Heart left ventricle (tissue), 16 donors: ENCODE measurements at regions not wholly inside any gene's neighbourhood (a gene's known extent, or its start where the extent isn't known, plus 50 kb on each side); places are given as distances from the start of the nearest gene placed in this dataset.

Experiments used
- ATAC-seq, 4 donors: fragments of 200-7000 bp; cut with Tn5 transposase; one replicate each; pipeline ENCODE4 v1.9.1; 2020 to 2022; ENCODE audit warnings: moderate library complexity in 4 of 4, mild to moderate bottlenecking in 3 of 4, moderate number of reproducible peaks in 1 of 4
- DNase-seq, 5 donors: peaks; one replicate each; pipeline ENCODE4 v3.0.0-alpha.2; 2020
- H3K27ac ChIP-seq, 12 donors: fragments of 200-600 bp; sonication (generic) in 4 of 12; one replicate each; pipeline versions ENCODE4 v1.5.0 to v1.8.0; 2016 to 2022; ENCODE audit warnings: mild to moderate bottlenecking in 2 of 12
- H3K27me3 ChIP-seq, 9 donors: fragments of 200-600 bp; sonication (generic) in 2 of 9; one replicate each; pipeline versions ENCODE4 v1.5.1 to v1.8.0; 2016 to 2022; ENCODE audit warnings: mild to moderate bottlenecking in 3 of 9
- H3K36me3 ChIP-seq, 9 donors: fragments of 200-600 bp; sonication (generic) in 2 of 9; one replicate each; pipeline versions ENCODE4 v1.5.0 to v1.8.0; 2018 to 2022; ENCODE audit warnings: mild to moderate bottlenecking in 2 of 9
- H3K4me1 ChIP-seq, 12 donors: fragments of 200-600 bp; sonication (generic) in 4 of 12; one replicate each; pipeline versions ENCODE4 v1.5.0 to v1.8.0; 2016 to 2022; ENCODE audit warnings: mild to moderate bottlenecking in 3 of 12
- H3K4me3 ChIP-seq, 12 donors: fragments of 200-600 bp; sonication (generic) in 4 of 12; one replicate each; pipeline versions ENCODE4 v1.5.0 to v1.8.0; 2017 to 2022; ENCODE audit warnings: mild to moderate bottlenecking in 9 of 12, moderate library complexity in 4 of 12
- H3K9me3 ChIP-seq, 12 donors: fragments of 200-600 bp; sonication (generic) in 4 of 12; one replicate each; pipeline versions ENCODE4 v1.5.0 to v1.8.0; 2016 to 2022; ENCODE audit warnings: mild to moderate bottlenecking in 1 of 12
- CTCF ChIP-seq, 12 donors: fragments of 200-600 bp; sonication (generic) in 4 of 12; IDR thresholded peaks; one replicate each; pipeline versions ENCODE4 v1.5.0 to v1.8.0; 2018 to 2022; ENCODE audit warnings: antibody characterized with exemption in 12 of 12, mild to moderate bottlenecking in 5 of 12
- POLR2A ChIP-seq, 2 donors: fragments of 450-650 bp; IDR thresholded peaks; one replicate each; pipeline ENCODE4 v1.6.1; 2017; ENCODE audit warnings: antibody characterized with exemption in 2 of 2, mild to moderate bottlenecking in 2 of 2, moderate library complexity in 2 of 2
- whole genome bisulfite sequencing, 4 donors: extraction: QIAGEN DNeasy Blood & Tissue Kit in 2 of 4; methylation state at CpG; one replicate each; pipeline versions ENCODE4 v1.1.5 to v1.1.7; 2013 to 2018; 5-methylcytosine and 5-hydroxymethylcytosine counted together
- intact Hi-C, 10 donors: fragments of 100-400 bp; cut with DNase I; formaldehyde crosslinking; loops; one replicate each; pipeline versions ENCODE4 v1.11.1 to v1.14.2; 2022
- donor health status: ischemic (EF 13 %, LVEDD 7.1; RV severe dilation, severe dysfunction).
- donor health status: healthy with polysubstance abuse.
- donor health status: DM: no; HTN: yes; CAD: no.
- donor health status: DM: no; HTN: no; CAD: no.
- donor health status: ischemic (EF 25% LVEDD 6.9; RV normal size, moderate dysfunction).
- donor health status: ischemic (EF 25% LVEDD 5.7; RV mildly dilated, moderate dysfunction).
- donor health status: healthy.
- donor health status: DM: yes; HTN: yes; CAD: no.
- donor health status: ischemic (EF 35%, LVEDD 5.7; RV mildly dilated, moderate dysfunction).
- donor health status: nonischemic (EF 11% LVEDD 7.7; RV severe dilation, severe dysfunction).
- donor health status: DM: yes; HTN: yes; CAD: no.
- donor health status: PGD.
- donor health status: ischemic (EF 29% LVEDD 5.4; RV normal size, mild dysfunction).
- donor health status: nonischemic (EF 23%, LVEDD 6.1; RV moderate dilation, normal function).

- WGBS, 4 donors = 59 to 66% (median 61%) methylated on average over 2 of the region's 2 CpGs
- H3K4me3 ChIP-seq = no peak overlapping the region
- H3K27ac ChIP-seq = no peak overlapping the region
- no peaks in the 10 kb centered on the region for H3K36me3 ChIP-seq
- H3K4me1 ChIP-seq = no peaks in the 10 kb centered on the region
- DNase-seq (no peak), ATAC-seq (no peak)
- no peaks in the 10 kb centered on the region for H3K27me3 ChIP-seq
- TF ChIP-seq POLR2A (IDR thresholded peaks at IDR 0.05) (no peak), CTCF (IDR thresholded peaks at IDR 0.05) (no peak)
- intact Hi-C loops = no loop called here
- H3K9me3 ChIP-seq = peaks cover 0 to 6% (median 0%) of the 10 kb centered on the region in 12 donors
Measured at GRCh38 chr4:175871774-175872405, 59.8 kb upstream of the GPM6A start.

GRCh38 chr4:175873707-175874106, 61.6 kb upstream of the GPM6A start:
- H3K36me3 ChIP-seq = no peaks in the 10 kb centered on the region
- no peaks in the 10 kb centered on the region for H3K4me1 ChIP-seq
- TF ChIP-seq CTCF (IDR thresholded peaks at IDR 0.05) (no peak), POLR2A (IDR thresholded peaks at IDR 0.05) (no peak)
- no peak overlapping the region for H3K4me3 ChIP-seq
- intact Hi-C loops = no loop called here
- peaks cover 0 to 6% (median 0%) of the 10 kb centered on the region in 12 donors for H3K9me3 ChIP-seq
- H3K27me3 ChIP-seq = no peaks in the 10 kb centered on the region
- DNase-seq (no peak), ATAC-seq (no peak)
- H3K27ac ChIP-seq = no peak overlapping the region
- WGBS, 4 donors = 82 to 92% (median 85%) methylated on average over 1 of the region's 1 CpG

- H3K27ac ChIP-seq = no peak overlapping the region
- DNase-seq = no peak
- no peak overlapping the region for H3K4me3 ChIP-seq
- no peak for TF ChIP-seq CTCF (IDR thresholded peaks at IDR 0.05)
- no peak for TF ChIP-seq POLR2A (IDR thresholded peaks at IDR 0.05)
- no peak for ATAC-seq
- H3K4me1 ChIP-seq = no peaks in the 10 kb centered on the region
- H3K27me3 ChIP-seq = no peaks in the 10 kb centered on the region
- 66 to 69% (median 67%) methylated on average over 5 of the region's 5 CpGs for WGBS, 4 donors
- H3K36me3 ChIP-seq = no peaks in the 10 kb centered on the region
- intact Hi-C loops = no loop called here
- peaks cover 0 to 12% (median 0%) of the 10 kb centered on the region in 12 donors for H3K9me3 ChIP-seq
Measured at GRCh38 chr4:175874306-175874705, 62.2 kb upstream of the GPM6A start.

- TF ChIP-seq POLR2A (IDR thresholded peaks at IDR 0.05) (no peak), CTCF (IDR thresholded peaks at IDR 0.05) (no peak)
- no peaks in the 10 kb centered on the region for H3K27me3 ChIP-seq
- peaks cover 0 to 12% (median 0%) of the 10 kb centered on the region in 12 donors for H3K9me3 ChIP-seq
- no peak for DNase-seq
- H3K36me3 ChIP-seq = no peaks in the 10 kb centered on the region
- H3K4me3 ChIP-seq = no peak overlapping the region
- H3K4me1 ChIP-seq = no peaks in the 10 kb centered on the region
- no peak for ATAC-seq
- intact Hi-C loops = no loop called here
- WGBS, 4 donors = 90% methylated on average over 5 of the region's 5 CpGs
- no peak overlapping the region for H3K27ac ChIP-seq
Measured at GRCh38 chr4:175875993-175876771, 64.1 kb upstream of the GPM6A start.
